Hepatocyte (in vitro differentiated cells): ENCODE measurements at regions not wholly inside any gene's neighbourhood (a gene's known extent, or its start where the extent isn't known, plus 50 kb on each side); places are given as distances from the start of the nearest gene placed in this dataset.
A peak's percentile ranks its signal among the peaks of the same experiment; 100 is the strongest.

Source experiments
- DNase-seq: peaks from one replicate; pipeline ENCODE4 v3.0.0-alpha.2; 2016; ENCODE audit warnings: low spot score
- H2AFZ ChIP-seq: fragments of 200-600 bp; sonication (generic); 2 replicates; pipeline ENCODE4 v1.6.0; 2016; ENCODE audit warnings: antibody characterized with exemption, mild to moderate bottlenecking
- H3K27ac ChIP-seq: fragments of 200-600 bp; sonication (generic); 2 replicates; pipeline ENCODE4 v1.5.1; 2016; ENCODE audit warnings: mild to moderate bottlenecking
- H3K27me3 ChIP-seq: fragments of 200-600 bp; sonication (generic); 2 replicates; pipeline ENCODE4 v1.6.1; 2016
- H3K36me3 ChIP-seq: fragments of 200-600 bp; sonication (generic); replicated peaks from 2 replicates; pipeline ENCODE4 v1.5.1; 2016; ENCODE audit warnings: low read depth; ENCODE audit not compliant: insufficient read depth
- H3K4me1 ChIP-seq: fragments of 200-600 bp; sonication (generic); 2 replicates; pipeline ENCODE4 v1.5.1; 2016; ENCODE audit warnings: mild to moderate bottlenecking, moderate library complexity; ENCODE audit not compliant: insufficient read depth
- H3K4me2 ChIP-seq: fragments of 200-600 bp; sonication (generic); 2 replicates; pipeline ENCODE4 v1.6.0; 2016
- H3K4me3 ChIP-seq: fragments of 200-600 bp; sonication (generic); 2 replicates; pipeline ENCODE4 v1.5.1; 2016; ENCODE audit warnings: mild to moderate bottlenecking
- H3K79me2 ChIP-seq: fragments of 200-600 bp; sonication (generic); 2 replicates; pipeline ENCODE4 v1.6.0; 2017; ENCODE audit warnings: mild to moderate bottlenecking
- H3K9me2 ChIP-seq: fragments of 200-600 bp; sonication (generic); replicated peaks from 2 replicates; pipeline ENCODE4 v1.6.0; 2017; ENCODE audit warnings: mild to moderate bottlenecking; ENCODE audit not compliant: insufficient read depth
- H3K9me3 ChIP-seq: fragments of 200-600 bp; sonication (generic); 2 replicates; pipeline ENCODE4 v1.5.1; 2016; ENCODE audit warnings: low read depth, mild to moderate bottlenecking
- H4K20me1 ChIP-seq: fragments of 200-600 bp; sonication (generic); 2 replicates; pipeline ENCODE4 v1.6.0; 2016; ENCODE audit warnings: mild to moderate bottlenecking; ENCODE audit not compliant: insufficient read depth, poor library complexity, severe bottlenecking
- CTCF ChIP-seq: fragments of 200-600 bp; sonication (generic); IDR thresholded peaks from 2 replicates; pipeline ENCODE4 v1.5.1; 2016; ENCODE audit warnings: antibody characterized with exemption, mild to moderate bottlenecking; ENCODE audit not compliant: poor library complexity
- EZH2 ChIP-seq: fragments of 200-600 bp; sonication (generic); IDR thresholded peaks from 2 replicates; pipeline ENCODE4 v1.6.1; 2016; ENCODE audit warnings: antibody characterized with exemption, mild to moderate bottlenecking, borderline replicate concordance
- EZH2phosphoT487 ChIP-seq: fragments of 200-600 bp; sonication (generic); IDR thresholded peaks from one replicate; pipeline ENCODE4 v1.6.1; 2018; ENCODE audit warnings: antibody characterized with exemption, mild to moderate bottlenecking, low read depth, moderate library complexity; ENCODE audit not compliant: unreplicated experiment, severe bottlenecking
- WGBS: methylation state at CpG from one replicate; pipeline ENCODE4 v1.1.6; 2016; ENCODE audit warnings: low lambda C conversion rate; ENCODE audit errors: missing lambda C conversion rate; 5-methylcytosine and 5-hydroxymethylcytosine counted together

- H3K36me3 ChIP-seq: no peaks in the 10 kb centered on the region
- H3K4me3 ChIP-seq: no peak overlapping the region
- H3K9me2 ChIP-seq: no peaks in the 10 kb centered on the region
- no peaks in the 10 kb centered on the region for H3K4me1 ChIP-seq
- H3K27me3 ChIP-seq: no peaks in the 10 kb centered on the region
- no peak overlapping the region for H3K27ac ChIP-seq
- 0% methylated on average over 1 of the region's 1 CpG for WGBS
- no peak overlapping the region for H3K4me2 ChIP-seq
- H3K9me3 ChIP-seq: no peaks in the 10 kb centered on the region
- H4K20me1 ChIP-seq: no peaks in the 10 kb centered on the region
- H2AFZ ChIP-seq: no peak overlapping the region
- no peaks in the 10 kb centered on the region for H3K79me2 ChIP-seq
- TF ChIP-seq EZH2 (no peak), EZH2phosphoT487 (no peak), CTCF (no peak)
- no peak for DNase-seq
These were observed 207.0 kb downstream of the IDS start for GRCh38 chrX:149298111-149298510.

GRCh38 chrX:149296092-149296491 is 209.0 kb downstream of the IDS start:
- no peaks in the 10 kb centered on the region for H3K4me1 ChIP-seq
- no peak overlapping the region for H2AFZ ChIP-seq
- no peak for TF ChIP-seq CTCF
- TF ChIP-seq EZH2: no peak
- no peak for TF ChIP-seq EZH2phosphoT487
- no peak overlapping the region for H3K4me2 ChIP-seq
- H3K27ac ChIP-seq: no peak overlapping the region
- WGBS: 74% methylated on average over 5 of the region's 5 CpGs
- no peaks in the 10 kb centered on the region for H4K20me1 ChIP-seq
- H3K27me3 ChIP-seq: no peaks in the 10 kb centered on the region
- no peak for DNase-seq
- no peaks in the 10 kb centered on the region for H3K79me2 ChIP-seq
- H3K36me3 ChIP-seq: no peaks in the 10 kb centered on the region
- no peaks in the 10 kb centered on the region for H3K9me3 ChIP-seq
- H3K9me2 ChIP-seq: no peaks in the 10 kb centered on the region
- no peak overlapping the region for H3K4me3 ChIP-seq

- H3K27me3 ChIP-seq: no peaks in the 10 kb centered on the region
- H3K79me2 ChIP-seq: no peaks in the 10 kb centered on the region
- no peak overlapping the region for H2AFZ ChIP-seq
- 30% methylated on average over 4 of the region's 4 CpGs for WGBS
- no peak overlapping the region for H3K4me3 ChIP-seq
- H3K4me1 ChIP-seq: no peaks in the 10 kb centered on the region
- no peak for TF ChIP-seq EZH2
- peak; percentile 66 for TF ChIP-seq CTCF
- H3K36me3 ChIP-seq: no peaks in the 10 kb centered on the region
- H3K4me2 ChIP-seq: no peak overlapping the region
- no peaks in the 10 kb centered on the region for H3K9me2 ChIP-seq
- DNase-seq: peak; percentile 58
- no peaks in the 10 kb centered on the region for H3K9me3 ChIP-seq
- H4K20me1 ChIP-seq: no peaks in the 10 kb centered on the region
- no peak overlapping the region for H3K27ac ChIP-seq
These were observed 218.2 kb downstream of the IDS start for GRCh38 chrX:149286940-149287349.

- no peak overlapping the region for H2AFZ ChIP-seq
- H4K20me1 ChIP-seq: no peaks in the 10 kb centered on the region
- 57% methylated on average over 3 of the region's 3 CpGs for WGBS
- TF ChIP-seq CTCF (no peak), EZH2phosphoT487 (no peak), EZH2 (no peak)
- no peaks in the 10 kb centered on the region for H3K9me2 ChIP-seq
- no peak overlapping the region for H3K4me2 ChIP-seq
- H3K79me2 ChIP-seq: no peaks in the 10 kb centered on the region
- H3K9me3 ChIP-seq: no peaks in the 10 kb centered on the region
- no peak overlapping the region for H3K27ac ChIP-seq
- no peaks in the 10 kb centered on the region for H3K4me1 ChIP-seq
- no peak for DNase-seq
- H3K27me3 ChIP-seq: no peaks in the 10 kb centered on the region
- no peaks in the 10 kb centered on the region for H3K36me3 ChIP-seq
- H3K4me3 ChIP-seq: no peak overlapping the region
These were observed 220.5 kb downstream of the IDS start for GRCh38 chrX:149284616-149285015.
